WTC11 (cell line): ENCODE measurements at regions not wholly inside any gene's neighbourhood (a gene's known extent, or its start where the extent isn't known, plus 50 kb on each side); places are given as distances from the start of the nearest gene placed in this dataset.
"Not testable (repeated sequence)": the region's sequence is repeated elsewhere in the genome, so short reads cannot be mapped to it uniquely, and the experiment has no call there.

ENCODE experiments used
- ATAC-seq: fragments of 200-7000 bp; cut with Tn5 transposase; 2 replicates; pipeline ENCODE4 v1.10.0; 2021; ENCODE audit warnings: mild to moderate bottlenecking, moderate library complexity
- CTCF ChIA-PET: fragments of 300-600 bp; sonication (Branson Sonifier 250); formaldehyde crosslinking; loops from one replicate; lab custom pipeline; 2021; ENCODE audit warnings: antibody characterized with exemption; lab: Charles Lee
- POLR2A ChIA-PET: fragments of 350-600 bp; sonication (Branson Sonifier 250); formaldehyde crosslinking; loops from one replicate; lab custom pipeline; 2021; ENCODE audit warnings: antibody characterized with exemption; lab: Charles Lee
- DNase-seq: peaks from one replicate; pipeline ENCODE4 v3.0.0; 2021; ENCODE audit warnings: low spot score
- H3K27ac Mint-ChIP-seq: 2 replicates; pipeline ENCODE4 v1.8.0; 2021; ENCODE audit warnings: mixed read lengths
- H3K27me3 Mint-ChIP-seq: 2 replicates; pipeline ENCODE4 v1.8.0; 2021; ENCODE audit warnings: low read depth, mild to moderate bottlenecking, moderate library complexity, mixed read lengths
- H3K36me3 Mint-ChIP-seq: 2 replicates; pipeline ENCODE4 v1.8.0; 2021; ENCODE audit warnings: mixed read lengths
- H3K4me1 Mint-ChIP-seq: 2 replicates; pipeline ENCODE4 v1.8.0; 2022; ENCODE audit warnings: mixed read lengths
- H3K4me3 Mint-ChIP-seq: 2 replicates; pipeline ENCODE4 v1.8.0; 2021; ENCODE audit warnings: mild to moderate bottlenecking, moderate library complexity, mixed read lengths
- H3K9me3 Mint-ChIP-seq: 2 replicates; pipeline ENCODE4 v1.8.0; 2021; ENCODE audit warnings: mixed read lengths
- EMX1 ChIP-seq: fragments of 250-450 bp; sonication (Bioruptor Pico); IDR thresholded peaks from 2 replicates; pipeline ENCODE4 v1.8.0; 2021; ENCODE audit warnings: mild to moderate bottlenecking
- GTF2I ChIP-seq: fragments of 250-450 bp; sonication (Bioruptor Pico); conservative IDR thresholded peaks from 2 replicates; pipeline ENCODE4 v1.4.0; 2021; ENCODE audit warnings: mild to moderate bottlenecking
- KAT7 ChIP-seq: sonication (generic); formaldehyde crosslinking; IDR thresholded peaks from 2 replicates; pipeline ENCODE4 v1.8.1; 2023; ENCODE audit warnings: missing genetic modification reagents, mild to moderate bottlenecking, borderline replicate concordance
- NFATC4 ChIP-seq: fragments of 250-450 bp; sonication (Bioruptor Pico); IDR thresholded peaks from 2 replicates; pipeline ENCODE4 v1.9.0; 2021; ENCODE audit warnings: mild to moderate bottlenecking
- SMAD4 ChIP-seq: sonication (generic); formaldehyde crosslinking; IDR thresholded peaks from 2 replicates; pipeline ENCODE4 v1.8.0; 2022; ENCODE audit warnings: mild to moderate bottlenecking, missing genetic modification reagents
- ZNF121 ChIP-seq: sonication (generic); formaldehyde crosslinking; IDR thresholded peaks from 2 replicates; pipeline ENCODE4 v1.8.0; 2023; ENCODE audit warnings: missing genetic modification reagents
- TF ChIP-seq, protein P1 (sequence below): sonication (generic); formaldehyde crosslinking; IDR thresholded peaks from 2 replicates; pipeline ENCODE4 v1.8.1; 2022; ENCODE audit warnings: missing genetic modification reagents, borderline replicate concordance
- TF ChIP-seq, protein P2 (sequence below): fragments of 250-450 bp; sonication (Bioruptor Pico); IDR thresholded peaks from 2 replicates; pipeline ENCODE4 v1.9.0; 2021; ENCODE audit warnings: moderate library complexity, mild to moderate bottlenecking, inconsistent platforms, borderline replicate concordance
- TF ChIP-seq, protein P3 (sequence below): sonication (generic); formaldehyde crosslinking; IDR thresholded peaks from 2 replicates; pipeline ENCODE4 v1.8.1; 2023; ENCODE audit warnings: mild to moderate bottlenecking, missing genetic modification reagents, borderline replicate concordance
- TF ChIP-seq, protein P4 (sequence below): fragments of 200-600 bp; IDR thresholded peaks from 2 replicates; pipeline ENCODE4 v1.8.0; 2022; ENCODE audit warnings: antibody characterized with exemption
- TF ChIP-seq, protein P5 (sequence below): sonication (generic); formaldehyde crosslinking; IDR thresholded peaks from 2 replicates; pipeline ENCODE4 v1.8.0; 2022; ENCODE audit warnings: missing genetic modification reagents

DNA sequence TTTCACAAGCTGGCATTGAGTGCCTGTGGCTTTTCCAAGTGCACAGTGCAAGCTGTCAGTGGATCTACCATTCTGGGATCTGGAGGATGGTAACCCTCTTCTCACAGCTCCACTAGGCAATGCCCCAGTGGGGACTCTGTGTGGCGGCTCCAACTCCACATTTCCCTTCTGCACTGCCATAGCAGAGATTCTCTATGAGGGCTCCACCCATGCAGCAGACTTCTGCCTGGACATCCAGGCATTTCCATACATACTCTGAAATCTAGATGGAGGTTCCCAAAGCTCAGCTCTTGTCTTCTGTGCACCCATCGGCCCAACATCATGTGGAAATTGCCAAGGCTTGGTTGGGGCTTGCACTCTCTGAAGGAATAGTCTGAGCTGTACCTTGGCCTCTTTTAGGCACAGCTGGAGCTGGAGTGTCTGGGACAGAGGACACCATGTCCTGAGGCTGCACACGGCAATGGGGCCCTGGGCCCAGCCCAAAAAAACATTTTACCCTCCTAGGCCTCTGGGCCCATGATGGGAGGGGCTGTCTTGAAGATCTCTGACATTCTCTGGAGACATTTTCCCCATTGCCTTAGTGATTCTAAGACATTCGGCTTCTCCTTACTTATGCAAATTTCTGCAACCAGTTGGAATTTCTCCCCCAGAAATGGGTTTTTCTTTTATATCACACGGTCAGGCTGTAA is 313.3 kb upstream of the SFSWAP start (continued):
- TF ChIP-seq, protein P1, sequence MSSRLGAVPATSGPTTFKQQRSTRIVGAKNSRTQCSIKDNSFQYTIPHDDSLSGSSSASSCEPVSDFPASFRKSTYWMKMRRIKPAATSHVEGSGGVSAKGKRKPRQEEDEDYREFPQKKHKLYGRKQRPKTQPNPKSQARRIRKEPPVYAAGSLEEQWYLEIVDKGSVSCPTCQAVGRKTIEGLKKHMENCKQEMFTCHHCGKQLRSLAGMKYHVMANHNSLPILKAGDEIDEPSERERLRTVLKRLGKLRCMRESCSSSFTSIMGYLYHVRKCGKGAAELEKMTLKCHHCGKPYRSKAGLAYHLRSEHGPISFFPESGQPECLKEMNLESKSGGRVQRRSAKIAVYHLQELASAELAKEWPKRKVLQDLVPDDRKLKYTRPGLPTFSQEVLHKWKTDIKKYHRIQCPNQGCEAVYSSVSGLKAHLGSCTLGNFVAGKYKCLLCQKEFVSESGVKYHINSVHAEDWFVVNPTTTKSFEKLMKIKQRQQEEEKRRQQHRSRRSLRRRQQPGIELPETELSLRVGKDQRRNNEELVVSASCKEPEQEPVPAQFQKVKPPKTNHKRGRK (CRISPR knock-in tag) = no peak
- TF ChIP-seq, protein P2, sequence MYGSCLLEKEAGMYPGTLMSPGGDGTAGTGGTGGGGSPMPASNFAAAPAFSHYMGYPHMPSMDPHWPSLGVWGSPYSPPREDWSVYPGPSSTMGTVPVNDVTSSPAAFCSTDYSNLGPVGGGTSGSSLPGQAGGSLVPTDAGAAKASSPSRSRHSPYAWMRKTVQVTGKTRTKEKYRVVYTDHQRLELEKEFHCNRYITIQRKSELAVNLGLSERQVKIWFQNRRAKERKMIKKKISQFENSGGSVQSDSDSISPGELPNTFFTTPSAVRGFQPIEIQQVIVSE (CRISPR knock-in tag) = no peak
- TF ChIP-seq NFATC4 (CRISPR knock-in tag) = no peak
- TF ChIP-seq ZNF121 (CRISPR knock-in tag) = no peak
- no peak for TF ChIP-seq SMAD4

DNA sequence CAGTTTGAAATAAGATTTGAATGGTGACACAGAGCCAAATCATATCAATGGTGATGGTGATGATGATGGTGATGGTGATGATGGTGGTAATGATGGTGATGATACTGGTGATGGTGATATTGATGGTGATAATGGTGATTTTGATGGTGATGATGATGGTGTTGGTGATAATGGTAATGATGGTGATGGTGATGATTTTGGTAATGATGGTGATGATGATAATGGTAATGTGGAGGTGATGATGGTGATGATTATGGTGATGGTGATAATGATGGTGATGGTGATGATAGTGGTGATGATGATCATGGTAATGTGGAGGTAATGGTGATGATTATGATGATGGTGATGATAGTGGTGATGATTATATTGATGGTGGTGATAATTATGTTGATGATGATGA is 311.9 kb upstream of the SFSWAP start:
- Mint-ChIP-seq H3K27ac (no peak overlapping the region), H3K4me1 (peaks cover 4% of the 10 kb centered on the region; the same call in 1 of the 2 replicates), H3K27me3 (peaks cover 22% of the 10 kb centered on the region), H3K4me3 (no peak overlapping the region), H3K36me3 (peaks cover 26% of the 10 kb centered on the region), H3K9me3 (peaks cover 45% of the 10 kb centered on the region)
- CTCF ChIA-PET = no interaction called here
- no peak for ATAC-seq
- POLR2A ChIA-PET = no interaction called here
- TF ChIP-seq KAT7 (CRISPR knock-in tag) (no peak), EMX1 (no peak), GTF2I (CRISPR knock-in tag) (no peak)
- TF ChIP-seq, protein P3, sequence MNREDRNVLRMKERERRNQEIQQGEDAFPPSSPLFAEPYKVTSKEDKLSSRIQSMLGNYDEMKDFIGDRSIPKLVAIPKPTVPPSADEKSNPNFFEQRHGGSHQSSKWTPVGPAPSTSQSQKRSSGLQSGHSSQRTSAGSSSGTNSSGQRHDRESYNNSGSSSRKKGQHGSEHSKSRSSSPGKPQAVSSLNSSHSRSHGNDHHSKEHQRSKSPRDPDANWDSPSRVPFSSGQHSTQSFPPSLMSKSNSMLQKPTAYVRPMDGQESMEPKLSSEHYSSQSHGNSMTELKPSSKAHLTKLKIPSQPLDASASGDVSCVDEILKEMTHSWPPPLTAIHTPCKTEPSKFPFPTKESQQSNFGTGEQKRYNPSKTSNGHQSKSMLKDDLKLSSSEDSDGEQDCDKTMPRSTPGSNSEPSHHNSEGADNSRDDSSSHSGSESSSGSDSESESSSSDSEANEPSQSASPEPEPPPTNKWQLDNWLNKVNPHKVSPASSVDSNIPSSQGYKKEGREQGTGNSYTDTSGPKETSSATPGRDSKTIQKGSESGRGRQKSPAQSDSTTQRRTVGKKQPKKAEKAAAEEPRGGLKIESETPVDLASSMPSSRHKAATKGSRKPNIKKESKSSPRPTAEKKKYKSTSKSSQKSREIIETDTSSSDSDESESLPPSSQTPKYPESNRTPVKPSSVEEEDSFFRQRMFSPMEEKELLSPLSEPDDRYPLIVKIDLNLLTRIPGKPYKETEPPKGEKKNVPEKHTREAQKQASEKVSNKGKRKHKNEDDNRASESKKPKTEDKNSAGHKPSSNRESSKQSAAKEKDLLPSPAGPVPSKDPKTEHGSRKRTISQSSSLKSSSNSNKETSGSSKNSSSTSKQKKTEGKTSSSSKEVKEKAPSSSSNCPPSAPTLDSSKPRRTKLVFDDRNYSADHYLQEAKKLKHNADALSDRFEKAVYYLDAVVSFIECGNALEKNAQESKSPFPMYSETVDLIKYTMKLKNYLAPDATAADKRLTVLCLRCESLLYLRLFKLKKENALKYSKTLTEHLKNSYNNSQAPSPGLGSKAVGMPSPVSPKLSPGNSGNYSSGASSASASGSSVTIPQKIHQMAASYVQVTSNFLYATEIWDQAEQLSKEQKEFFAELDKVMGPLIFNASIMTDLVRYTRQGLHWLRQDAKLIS (CRISPR knock-in tag) = no peak
- TF ChIP-seq, protein P4, sequence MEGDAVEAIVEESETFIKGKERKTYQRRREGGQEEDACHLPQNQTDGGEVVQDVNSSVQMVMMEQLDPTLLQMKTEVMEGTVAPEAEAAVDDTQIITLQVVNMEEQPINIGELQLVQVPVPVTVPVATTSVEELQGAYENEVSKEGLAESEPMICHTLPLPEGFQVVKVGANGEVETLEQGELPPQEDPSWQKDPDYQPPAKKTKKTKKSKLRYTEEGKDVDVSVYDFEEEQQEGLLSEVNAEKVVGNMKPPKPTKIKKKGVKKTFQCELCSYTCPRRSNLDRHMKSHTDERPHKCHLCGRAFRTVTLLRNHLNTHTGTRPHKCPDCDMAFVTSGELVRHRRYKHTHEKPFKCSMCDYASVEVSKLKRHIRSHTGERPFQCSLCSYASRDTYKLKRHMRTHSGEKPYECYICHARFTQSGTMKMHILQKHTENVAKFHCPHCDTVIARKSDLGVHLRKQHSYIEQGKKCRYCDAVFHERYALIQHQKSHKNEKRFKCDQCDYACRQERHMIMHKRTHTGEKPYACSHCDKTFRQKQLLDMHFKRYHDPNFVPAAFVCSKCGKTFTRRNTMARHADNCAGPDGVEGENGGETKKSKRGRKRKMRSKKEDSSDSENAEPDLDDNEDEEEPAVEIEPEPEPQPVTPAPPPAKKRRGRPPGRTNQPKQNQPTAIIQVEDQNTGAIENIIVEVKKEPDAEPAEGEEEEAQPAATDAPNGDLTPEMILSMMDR = no peak
- TF ChIP-seq, protein P5, sequence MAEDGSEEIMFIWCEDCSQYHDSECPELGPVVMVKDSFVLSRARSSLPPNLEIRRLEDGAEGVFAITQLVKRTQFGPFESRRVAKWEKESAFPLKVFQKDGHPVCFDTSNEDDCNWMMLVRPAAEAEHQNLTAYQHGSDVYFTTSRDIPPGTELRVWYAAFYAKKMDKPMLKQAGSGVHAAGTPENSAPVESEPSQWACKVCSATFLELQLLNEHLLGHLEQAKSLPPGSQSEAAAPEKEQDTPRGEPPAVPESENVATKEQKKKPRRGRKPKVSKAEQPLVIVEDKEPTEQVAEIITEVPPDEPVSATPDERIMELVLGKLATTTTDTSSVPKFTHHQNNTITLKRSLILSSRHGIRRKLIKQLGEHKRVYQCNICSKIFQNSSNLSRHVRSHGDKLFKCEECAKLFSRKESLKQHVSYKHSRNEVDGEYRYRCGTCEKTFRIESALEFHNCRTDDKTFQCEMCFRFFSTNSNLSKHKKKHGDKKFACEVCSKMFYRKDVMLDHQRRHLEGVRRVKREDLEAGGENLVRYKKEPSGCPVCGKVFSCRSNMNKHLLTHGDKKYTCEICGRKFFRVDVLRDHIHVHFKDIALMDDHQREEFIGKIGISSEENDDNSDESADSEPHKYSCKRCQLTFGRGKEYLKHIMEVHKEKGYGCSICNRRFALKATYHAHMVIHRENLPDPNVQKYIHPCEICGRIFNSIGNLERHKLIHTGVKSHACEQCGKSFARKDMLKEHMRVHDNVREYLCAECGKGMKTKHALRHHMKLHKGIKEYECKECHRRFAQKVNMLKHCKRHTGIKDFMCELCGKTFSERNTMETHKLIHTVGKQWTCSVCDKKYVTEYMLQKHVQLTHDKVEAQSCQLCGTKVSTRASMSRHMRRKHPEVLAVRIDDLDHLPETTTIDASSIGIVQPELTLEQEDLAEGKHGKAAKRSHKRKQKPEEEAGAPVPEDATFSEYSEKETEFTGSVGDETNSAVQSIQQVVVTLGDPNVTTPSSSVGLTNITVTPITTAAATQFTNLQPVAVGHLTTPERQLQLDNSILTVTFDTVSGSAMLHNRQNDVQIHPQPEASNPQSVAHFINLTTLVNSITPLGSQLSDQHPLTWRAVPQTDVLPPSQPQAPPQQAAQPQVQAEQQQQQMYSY (CRISPR knock-in tag) = no peak
- DNase-seq = no peak

DNA sequence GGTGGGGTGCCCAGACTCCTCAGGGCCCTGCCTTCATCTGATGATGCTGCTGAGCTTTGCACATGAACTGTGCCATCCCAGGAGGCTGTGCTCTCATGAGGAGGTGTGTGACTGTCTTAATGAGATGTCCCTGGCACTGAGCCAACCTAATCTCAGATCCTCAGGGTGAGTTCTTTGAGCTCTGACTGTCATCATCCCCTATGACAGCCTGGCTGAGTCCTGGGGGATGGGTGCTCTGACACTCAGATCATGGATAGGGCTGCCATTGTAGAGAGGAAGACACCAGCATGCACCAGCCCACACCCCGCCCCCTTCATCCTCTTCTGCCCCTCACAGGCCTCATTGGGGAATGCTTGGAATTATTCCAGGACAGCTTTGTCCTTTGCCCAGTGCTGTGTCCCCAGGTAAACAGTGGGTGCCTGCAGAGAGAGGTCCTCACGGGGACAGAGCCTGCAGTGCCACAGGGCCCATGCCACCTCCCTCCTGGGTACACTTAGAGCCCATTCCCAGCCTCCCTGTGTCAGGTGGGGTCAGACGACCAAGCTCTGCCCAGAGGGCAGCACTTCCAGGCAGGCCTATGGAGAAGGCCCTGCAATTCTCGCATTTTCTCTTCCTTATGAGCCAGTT is 310.1 kb upstream of the SFSWAP start:
- H3K27me3 Mint-ChIP-seq = peaks cover 17% of the 10 kb centered on the region
- DNase-seq, H3K27ac Mint-ChIP-seq, CTCF ChIA-PET, POLR2A ChIA-PET, H3K4me1 Mint-ChIP-seq, H3K4me3 Mint-ChIP-seq, ATAC-seq: not testable (repeated sequence)
- peaks cover 45% of the 10 kb centered on the region for H3K9me3 Mint-ChIP-seq
- peaks cover 24% of the 10 kb centered on the region for H3K36me3 Mint-ChIP-seq

DNA sequence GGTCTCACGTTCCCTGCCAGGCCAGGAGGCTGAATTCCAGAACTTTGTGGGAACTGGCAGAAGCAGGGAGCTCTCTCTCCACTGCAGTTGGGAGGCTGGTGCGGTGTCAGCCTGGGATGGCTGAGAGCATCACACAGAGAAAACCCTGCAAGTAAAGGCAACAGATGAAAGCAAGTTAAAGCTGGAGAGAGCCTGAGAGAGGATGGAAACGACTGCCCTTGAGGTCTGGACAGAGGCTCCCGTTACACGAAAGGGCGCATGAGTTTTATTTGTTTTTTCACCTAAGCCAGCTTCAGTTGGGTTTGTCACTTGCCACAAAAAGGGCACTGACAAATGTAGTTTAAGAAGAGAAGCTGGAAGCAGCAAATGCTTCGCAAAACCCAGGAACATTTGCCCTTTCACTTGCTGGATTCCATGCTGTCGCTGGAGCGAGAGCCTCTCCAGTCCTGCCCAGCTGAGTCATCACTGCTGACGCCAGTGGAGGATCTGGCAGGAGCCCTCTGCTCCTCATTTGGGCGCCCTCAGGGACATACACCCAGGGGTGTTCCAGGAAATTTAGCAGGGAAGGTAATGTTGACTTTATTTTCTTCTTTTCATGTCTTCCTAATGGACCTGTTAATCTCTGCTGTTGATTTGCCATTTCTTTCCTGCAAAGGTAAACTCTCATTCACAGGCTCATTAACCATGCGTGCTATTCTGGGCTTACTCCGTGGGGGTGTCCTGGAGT is 308.8 kb upstream of the SFSWAP start:
- H3K27ac Mint-ChIP-seq, H3K4me1 Mint-ChIP-seq, DNase-seq, H3K4me3 Mint-ChIP-seq, POLR2A ChIA-PET, ATAC-seq: not testable (repeated sequence)
- CTCF ChIA-PET = interaction anchor here (1.1 kb wide), 1 partner anchor 134 kb away, joined by 3 read pairs; no protein-coding TSS in a partner anchor
- H3K9me3 Mint-ChIP-seq = peaks cover 45% of the 10 kb centered on the region
- peaks cover 23% of the 10 kb centered on the region for H3K36me3 Mint-ChIP-seq
- peaks cover 11% of the 10 kb centered on the region for H3K27me3 Mint-ChIP-seq
